ENCODE measurements at regions not wholly inside any gene's neighbourhood (a gene's known extent, or its start where the extent isn't known, plus 50 kb on each side); places are given as distances from the start of the nearest gene placed in this dataset.

GRCh38 chr1:221815660-221816059 is 73.8 kb upstream of the DUSP10 start:
- Histone ChIP-seq H2AFZ (ENCODE audit: low read depth, low read length) (no peak overlapping the region), H3K27me3 (ENCODE audit: insufficient read depth, low read depth, low read length) (no peaks in the 10 kb centered on the region), H4K20me1 (ENCODE audit: insufficient read depth) (no peaks in the 10 kb centered on the region), H3F3A (ENCODE audit: insufficient read depth, low read length, poor library complexity, severe bottlenecking) (no peaks in the 10 kb centered on the region), H3K36me3 (ENCODE audit: insufficient read depth, low read length) (no peaks in the 10 kb centered on the region), H3K9me2 (ENCODE audit: insufficient read depth, low read length) (no peaks in the 10 kb centered on the region), H3K4me3 (ENCODE audit: low read length) (no peak overlapping the region), H3K9me3 (ENCODE audit: low read length) (no peaks in the 10 kb centered on the region), H3K27ac (ENCODE audit: low read length) (no peak overlapping the region), H3K79me2 (replicated peaks; ENCODE audit: insufficient read depth, low read length) (no peaks in the 10 kb centered on the region), H3K4me2 (ENCODE audit: low read length) (no peak overlapping the region), H3K9ac (ENCODE audit: low read length) (no peak overlapping the region)
- TF ChIP-seq POLR2AphosphoS5 (IDR thresholded peaks at IDR 0.05), result no peak
- TF ChIP-seq, protein P1, sequence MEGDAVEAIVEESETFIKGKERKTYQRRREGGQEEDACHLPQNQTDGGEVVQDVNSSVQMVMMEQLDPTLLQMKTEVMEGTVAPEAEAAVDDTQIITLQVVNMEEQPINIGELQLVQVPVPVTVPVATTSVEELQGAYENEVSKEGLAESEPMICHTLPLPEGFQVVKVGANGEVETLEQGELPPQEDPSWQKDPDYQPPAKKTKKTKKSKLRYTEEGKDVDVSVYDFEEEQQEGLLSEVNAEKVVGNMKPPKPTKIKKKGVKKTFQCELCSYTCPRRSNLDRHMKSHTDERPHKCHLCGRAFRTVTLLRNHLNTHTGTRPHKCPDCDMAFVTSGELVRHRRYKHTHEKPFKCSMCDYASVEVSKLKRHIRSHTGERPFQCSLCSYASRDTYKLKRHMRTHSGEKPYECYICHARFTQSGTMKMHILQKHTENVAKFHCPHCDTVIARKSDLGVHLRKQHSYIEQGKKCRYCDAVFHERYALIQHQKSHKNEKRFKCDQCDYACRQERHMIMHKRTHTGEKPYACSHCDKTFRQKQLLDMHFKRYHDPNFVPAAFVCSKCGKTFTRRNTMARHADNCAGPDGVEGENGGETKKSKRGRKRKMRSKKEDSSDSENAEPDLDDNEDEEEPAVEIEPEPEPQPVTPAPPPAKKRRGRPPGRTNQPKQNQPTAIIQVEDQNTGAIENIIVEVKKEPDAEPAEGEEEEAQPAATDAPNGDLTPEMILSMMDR (IDR thresholded peaks at IDR 0.05; ENCODE audit: poor library complexity, severe bottlenecking), result no peak
- no peak for TF ChIP-seq EP300 (conservative IDR thresholded peaks at IDR 0.05; ENCODE audit: poor library complexity, severe bottlenecking)
- no peak for TF ChIP-seq MXI1 (conservative IDR thresholded peaks at IDR 0.05; ENCODE audit: poor library complexity, severe bottlenecking)
- TF ChIP-seq SMC3 (conservative IDR thresholded peaks at IDR 0.05; ENCODE audit: poor library complexity), result no peak
- no peak for TF ChIP-seq TAF1 (IDR thresholded peaks at IDR 0.05; ENCODE audit: low read depth)
- no peak for TF ChIP-seq RAD21 (conservative IDR thresholded peaks at IDR 0.05)
- TF ChIP-seq, protein P2, sequence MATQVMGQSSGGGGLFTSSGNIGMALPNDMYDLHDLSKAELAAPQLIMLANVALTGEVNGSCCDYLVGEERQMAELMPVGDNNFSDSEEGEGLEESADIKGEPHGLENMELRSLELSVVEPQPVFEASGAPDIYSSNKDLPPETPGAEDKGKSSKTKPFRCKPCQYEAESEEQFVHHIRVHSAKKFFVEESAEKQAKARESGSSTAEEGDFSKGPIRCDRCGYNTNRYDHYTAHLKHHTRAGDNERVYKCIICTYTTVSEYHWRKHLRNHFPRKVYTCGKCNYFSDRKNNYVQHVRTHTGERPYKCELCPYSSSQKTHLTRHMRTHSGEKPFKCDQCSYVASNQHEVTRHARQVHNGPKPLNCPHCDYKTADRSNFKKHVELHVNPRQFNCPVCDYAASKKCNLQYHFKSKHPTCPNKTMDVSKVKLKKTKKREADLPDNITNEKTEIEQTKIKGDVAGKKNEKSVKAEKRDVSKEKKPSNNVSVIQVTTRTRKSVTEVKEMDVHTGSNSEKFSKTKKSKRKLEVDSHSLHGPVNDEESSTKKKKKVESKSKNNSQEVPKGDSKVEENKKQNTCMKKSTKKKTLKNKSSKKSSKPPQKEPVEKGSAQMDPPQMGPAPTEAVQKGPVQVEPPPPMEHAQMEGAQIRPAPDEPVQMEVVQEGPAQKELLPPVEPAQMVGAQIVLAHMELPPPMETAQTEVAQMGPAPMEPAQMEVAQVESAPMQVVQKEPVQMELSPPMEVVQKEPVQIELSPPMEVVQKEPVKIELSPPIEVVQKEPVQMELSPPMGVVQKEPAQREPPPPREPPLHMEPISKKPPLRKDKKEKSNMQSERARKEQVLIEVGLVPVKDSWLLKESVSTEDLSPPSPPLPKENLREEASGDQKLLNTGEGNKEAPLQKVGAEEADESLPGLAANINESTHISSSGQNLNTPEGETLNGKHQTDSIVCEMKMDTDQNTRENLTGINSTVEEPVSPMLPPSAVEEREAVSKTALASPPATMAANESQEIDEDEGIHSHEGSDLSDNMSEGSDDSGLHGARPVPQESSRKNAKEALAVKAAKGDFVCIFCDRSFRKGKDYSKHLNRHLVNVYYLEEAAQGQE (IDR thresholded peaks at IDR 0.05; ENCODE audit: borderline replicate concordance), result no peak
- TF ChIP-seq EZH2 (IDR thresholded peaks at IDR 0.05; ENCODE audit: borderline replicate concordance, insufficient read depth, low read length, poor library complexity, severe bottlenecking), result no peak

- no peak overlapping the region for H3K4me2 ChIP-seq (ENCODE audit: low read length)
- no peak overlapping the region for H2AFZ ChIP-seq (ENCODE audit: low read depth, low read length)
- H3K27ac ChIP-seq (ENCODE audit: low read length), result no peak overlapping the region
- no peaks in the 10 kb centered on the region for H3K27me3 ChIP-seq (ENCODE audit: insufficient read depth, low read depth, low read length)
- H3K79me2 ChIP-seq (replicated peaks; ENCODE audit: insufficient read depth, low read length), result no peaks in the 10 kb centered on the region
- no peaks in the 10 kb centered on the region for H3K9me3 ChIP-seq (ENCODE audit: low read length)
- H3F3A ChIP-seq (ENCODE audit: insufficient read depth, low read length, poor library complexity, severe bottlenecking), result no peaks in the 10 kb centered on the region
- H3K36me3 ChIP-seq (ENCODE audit: insufficient read depth, low read length), result no peaks in the 10 kb centered on the region
- H3K4me3 ChIP-seq (ENCODE audit: low read length), result no peak overlapping the region
- no peak overlapping the region for H3K9ac ChIP-seq (ENCODE audit: low read length)
- no peaks in the 10 kb centered on the region for H4K20me1 ChIP-seq (ENCODE audit: insufficient read depth)
- H3K9me2 ChIP-seq (ENCODE audit: insufficient read depth, low read length), result no peaks in the 10 kb centered on the region
- no peak for TF ChIP-seq RAD21 (conservative IDR thresholded peaks at IDR 0.05)
- TF ChIP-seq EP300 (conservative IDR thresholded peaks at IDR 0.05; ENCODE audit: poor library complexity, severe bottlenecking), result no peak
- TF ChIP-seq, protein P2 (IDR thresholded peaks at IDR 0.05; ENCODE audit: borderline replicate concordance), result no peak
- no peak for TF ChIP-seq MXI1 (conservative IDR thresholded peaks at IDR 0.05; ENCODE audit: poor library complexity, severe bottlenecking)
- TF ChIP-seq EZH2 (IDR thresholded peaks at IDR 0.05; ENCODE audit: borderline replicate concordance, insufficient read depth, low read length, poor library complexity, severe bottlenecking), result no peak
- TF ChIP-seq, protein P1 (IDR thresholded peaks at IDR 0.05; ENCODE audit: poor library complexity, severe bottlenecking), result no peak
- TF ChIP-seq POLR2AphosphoS5 (IDR thresholded peaks at IDR 0.05), result no peak
- no peak for TF ChIP-seq TAF1 (IDR thresholded peaks at IDR 0.05; ENCODE audit: low read depth)
- TF ChIP-seq SMC3 (conservative IDR thresholded peaks at IDR 0.05; ENCODE audit: poor library complexity), result no peak
Observed at GRCh38 chr1:221813887-221814286, 72.0 kb upstream of the DUSP10 start.

Measured in neural cell (in vitro differentiated cells).